SK-N-SH treated with all-trans-retinoic acid at 6 μM for 48 hours (cell line): ENCODE measurements at regions not wholly inside any gene's neighbourhood (a gene's known extent, or its start where the extent isn't known, plus 50 kb on each side); places are given as distances from the start of the nearest gene placed in this dataset.

Experiments used
- CSDC2 ChIP-seq: fragments of 250-450 bp; sonication (Bioruptor Pico); IDR thresholded peaks from 2 replicates; pipeline ENCODE4 v1.5.0; 2020; ENCODE audit warnings: mild to moderate bottlenecking, moderate library complexity
- ESRRG ChIP-seq: fragments of 250-450 bp; sonication (Bioruptor Pico); IDR thresholded peaks from 2 replicates; pipeline ENCODE4 v1.6.1; 2021; ENCODE audit warnings: mild to moderate bottlenecking
- ISL1 ChIP-seq: fragments of 250-450 bp; sonication (Bioruptor Pico); IDR thresholded peaks from 2 replicates; pipeline ENCODE4 v2.1.2; 2022; ENCODE audit warnings: mild to moderate bottlenecking, moderate library complexity
- OSR1 ChIP-seq: fragments of 250-450 bp; sonication (Bioruptor Pico); IDR thresholded peaks from 2 replicates; pipeline ENCODE4 v1.8.0; 2022; ENCODE audit warnings: moderate library complexity, mild to moderate bottlenecking, inconsistent platforms
- RARB ChIP-seq: fragments of 250-450 bp; sonication (Bioruptor Pico); IDR thresholded peaks from 2 replicates; pipeline ENCODE4 v1.8.0; 2021; ENCODE audit warnings: mild to moderate bottlenecking, moderate library complexity
- TCF4 ChIP-seq: fragments of 250-450 bp; sonication (Bioruptor Pico); IDR thresholded peaks from 2 replicates; pipeline ENCODE4 v1.8.0; 2021; ENCODE audit warnings: mild to moderate bottlenecking, moderate library complexity, borderline replicate concordance
- TOX ChIP-seq: fragments of 250-450 bp; sonication (Bioruptor Pico); IDR thresholded peaks from 2 replicates; pipeline ENCODE4 v1.8.0; 2021; ENCODE audit warnings: mild to moderate bottlenecking, moderate library complexity, borderline replicate concordance
- ZFP3 ChIP-seq: fragments of 250-450 bp; sonication (Bioruptor Pico); IDR thresholded peaks from 2 replicates; pipeline ENCODE4 v1.5.0; 2020; ENCODE audit warnings: mild to moderate bottlenecking, moderate library complexity
- ZNF565 ChIP-seq: fragments of 450-650 bp; formaldehyde crosslinking; conservative IDR thresholded peaks from 2 replicates; pipeline ENCODE4 v1.5.0; 2020; ENCODE audit warnings: low read depth, mild to moderate bottlenecking, moderate library complexity
- ZNF8 ChIP-seq: fragments of 450-650 bp; formaldehyde crosslinking; IDR thresholded peaks from 2 replicates; pipeline ENCODE4 v1.5.0; 2020; ENCODE audit warnings: mild to moderate bottlenecking, moderate library complexity
- TF ChIP-seq, protein P1 (sequence below): fragments of 250-450 bp; sonication (Bioruptor Pico); IDR thresholded peaks from 2 replicates; pipeline ENCODE4 v1.5.1; 2020; ENCODE audit warnings: low read depth, mild to moderate bottlenecking, moderate library complexity
- TF ChIP-seq, protein P2 (sequence below): fragments of 250-450 bp; sonication (Bioruptor Pico); IDR thresholded peaks from 2 replicates; pipeline ENCODE4 v1.8.0; 2020; ENCODE audit warnings: mild to moderate bottlenecking, moderate library complexity, borderline replicate concordance

DNA sequence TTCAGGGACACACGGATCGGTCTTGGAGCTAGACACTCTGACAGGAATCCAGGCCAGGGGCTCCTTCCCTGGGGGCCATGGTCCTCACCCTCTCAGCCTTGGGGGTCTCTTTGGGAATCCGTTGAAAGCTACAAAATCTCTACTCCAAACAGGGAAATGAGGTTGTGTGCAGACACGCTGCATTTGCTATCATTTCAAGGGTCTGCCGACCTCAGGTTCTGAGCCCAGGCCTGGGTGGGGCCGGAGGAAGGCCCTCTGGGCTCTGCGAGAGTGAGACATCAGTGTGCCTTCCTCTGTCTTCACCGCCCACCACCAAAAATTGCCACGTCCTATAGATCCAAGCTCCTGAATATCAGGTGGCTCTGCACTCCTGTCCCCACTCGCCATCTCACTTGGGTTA, 74.4 kb upstream of the FGF3 start:
- TF ChIP-seq ZFP3 (CRISPR knock-in tag) (no peak), ISL1 (no peak), RARB (no peak), CSDC2 (CRISPR knock-in tag) (no peak), ZNF565 (no peak), ESRRG (CRISPR knock-in tag) (no peak), TCF4 (CRISPR knock-in tag) (no peak), ZNF8 (CRISPR knock-in tag) (no peak), OSR1 (no peak), TOX (CRISPR knock-in tag) (no peak)
- TF ChIP-seq, protein P1, sequence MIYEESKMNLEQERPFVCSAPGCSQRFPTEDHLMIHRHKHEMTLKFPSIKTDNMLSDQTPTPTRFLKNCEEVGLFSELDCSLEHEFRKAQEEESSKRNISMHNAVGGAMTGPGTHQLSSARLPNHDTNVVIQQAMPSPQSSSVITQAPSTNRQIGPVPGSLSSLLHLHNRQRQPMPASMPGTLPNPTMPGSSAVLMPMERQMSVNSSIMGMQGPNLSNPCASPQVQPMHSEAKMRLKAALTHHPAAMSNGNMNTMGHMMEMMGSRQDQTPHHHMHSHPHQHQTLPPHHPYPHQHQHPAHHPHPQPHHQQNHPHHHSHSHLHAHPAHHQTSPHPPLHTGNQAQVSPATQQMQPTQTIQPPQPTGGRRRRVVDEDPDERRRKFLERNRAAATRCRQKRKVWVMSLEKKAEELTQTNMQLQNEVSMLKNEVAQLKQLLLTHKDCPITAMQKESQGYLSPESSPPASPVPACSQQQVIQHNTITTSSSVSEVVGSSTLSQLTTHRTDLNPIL (CRISPR knock-in tag), result no peak
- TF ChIP-seq, protein P2, sequence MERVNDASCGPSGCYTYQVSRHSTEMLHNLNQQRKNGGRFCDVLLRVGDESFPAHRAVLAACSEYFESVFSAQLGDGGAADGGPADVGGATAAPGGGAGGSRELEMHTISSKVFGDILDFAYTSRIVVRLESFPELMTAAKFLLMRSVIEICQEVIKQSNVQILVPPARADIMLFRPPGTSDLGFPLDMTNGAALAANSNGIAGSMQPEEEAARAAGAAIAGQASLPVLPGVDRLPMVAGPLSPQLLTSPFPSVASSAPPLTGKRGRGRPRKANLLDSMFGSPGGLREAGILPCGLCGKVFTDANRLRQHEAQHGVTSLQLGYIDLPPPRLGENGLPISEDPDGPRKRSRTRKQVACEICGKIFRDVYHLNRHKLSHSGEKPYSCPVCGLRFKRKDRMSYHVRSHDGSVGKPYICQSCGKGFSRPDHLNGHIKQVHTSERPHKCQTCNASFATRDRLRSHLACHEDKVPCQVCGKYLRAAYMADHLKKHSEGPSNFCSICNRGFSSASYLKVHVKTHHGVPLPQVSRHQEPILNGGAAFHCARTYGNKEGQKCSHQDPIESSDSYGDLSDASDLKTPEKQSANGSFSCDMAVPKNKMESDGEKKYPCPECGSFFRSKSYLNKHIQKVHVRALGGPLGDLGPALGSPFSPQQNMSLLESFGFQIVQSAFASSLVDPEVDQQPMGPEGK, result no peak
